Activated CD4-positive, alpha-beta memory T cell treated with anti-CD3 and anti-CD28 coated beads, Interleukin-2, amount 10 ng/mL, durations not matched to agents 7 days and 5 days (primary cell): ENCODE measurements at regions not wholly inside any gene's neighbourhood (a gene's known extent, or its start where the extent isn't known, plus 50 kb on each side); places are given as distances from the start of the nearest gene placed in this dataset.
"Not testable (repeated sequence)": the region's sequence is repeated elsewhere in the genome, so short reads cannot be mapped to it uniquely, and the experiment has no call there.

ENCODE experiments used
- CTCF ChIA-PET: fragments of 350-600 bp; sonication (Branson Sonifier 250); formaldehyde crosslinking; loops from one replicate; lab custom pipeline; 2021; ENCODE audit warnings: antibody characterized with exemption, inconsistent platforms; lab: Charles Lee
- POLR2A ChIA-PET: fragments of 350-600 bp; sonication (Branson Sonifier 250); formaldehyde crosslinking; loops from one replicate; lab custom pipeline; 2021; ENCODE audit warnings: antibody characterized with exemption; lab: Charles Lee
- DNase-seq: peaks from one replicate; pipeline ENCODE4 v3.0.0-alpha.2; 2020
- H3K27ac Mint-ChIP-seq: one replicate; pipeline ENCODE4 v1.8.0; 2021; ENCODE audit warnings: mild to moderate bottlenecking, mixed read lengths
- H3K27me3 Mint-ChIP-seq: one replicate; pipeline ENCODE4 v1.8.0; 2021; ENCODE audit warnings: mixed read lengths
- H3K36me3 Mint-ChIP-seq: one replicate; pipeline ENCODE4 v1.8.0; 2021; ENCODE audit warnings: low read depth, mixed read lengths
- H3K4me1 Mint-ChIP-seq: one replicate; pipeline ENCODE4 v1.8.0; 2021; ENCODE audit warnings: mixed read lengths
- H3K4me3 Mint-ChIP-seq: one replicate; pipeline ENCODE4 v1.8.0; 2021; ENCODE audit warnings: mild to moderate bottlenecking, mixed read lengths
- H3K9me3 Mint-ChIP-seq: one replicate; pipeline ENCODE4 v1.8.0; 2021; ENCODE audit warnings: mixed read lengths

DNA sequence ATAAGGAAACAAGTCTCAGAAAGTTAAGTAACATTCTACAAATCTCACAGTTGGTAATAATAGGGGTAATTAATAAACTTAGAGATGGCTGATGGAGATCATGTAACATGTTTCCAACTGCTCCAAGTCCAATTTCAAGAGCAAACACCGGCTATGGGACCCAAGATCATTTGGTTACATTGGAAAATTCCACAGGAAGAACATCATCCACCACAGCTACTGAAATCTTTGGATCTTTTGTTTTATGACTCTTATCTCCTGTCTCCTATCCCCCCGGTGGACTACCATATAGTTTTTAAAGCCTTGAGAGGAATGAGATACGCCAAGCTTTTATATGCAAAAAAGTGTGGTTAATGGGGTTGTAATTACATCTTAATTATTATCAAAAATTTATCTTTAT lies 216.1 kb downstream of the WNT5A start:
- H3K27ac Mint-ChIP-seq: no peak overlapping the region

DNA sequence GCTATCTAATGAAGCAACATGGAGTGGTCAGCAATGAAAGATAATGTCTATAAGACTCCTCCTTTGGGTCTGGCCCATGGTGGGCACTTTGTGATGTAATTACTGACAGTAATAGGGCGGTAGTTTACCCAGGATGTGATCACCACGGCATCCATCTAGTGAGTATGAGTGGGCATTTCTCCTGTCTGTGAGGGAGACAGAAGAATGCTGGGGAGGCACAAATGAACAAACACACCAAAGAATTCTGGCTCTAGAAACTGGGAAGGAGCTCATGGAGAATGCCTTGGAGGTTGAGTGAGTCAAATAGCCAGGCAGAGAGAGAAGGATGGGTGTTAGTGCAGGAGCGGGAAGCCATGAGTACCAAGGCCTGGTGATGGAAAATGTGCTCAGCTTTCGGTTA lies 217.5 kb downstream of the WNT5A start:
- no peak for DNase-seq
- H3K36me3 Mint-ChIP-seq: no peaks in the 10 kb centered on the region
- H3K9me3 Mint-ChIP-seq: no peaks in the 10 kb centered on the region
- H3K4me3 Mint-ChIP-seq: no peak overlapping the region
- H3K27me3 Mint-ChIP-seq: no peaks in the 10 kb centered on the region
- POLR2A ChIA-PET: no interaction called here
- CTCF ChIA-PET: no interaction called here
- H3K27ac Mint-ChIP-seq: no peak overlapping the region
- H3K4me1 Mint-ChIP-seq: no peaks in the 10 kb centered on the region

More for the DNA sequence above, 216.1 kb downstream of the WNT5A start:
- Mint-ChIP-seq H3K9me3 (no peaks in the 10 kb centered on the region), H3K4me1 (no peaks in the 10 kb centered on the region), H3K4me3 (no peak overlapping the region), H3K27me3 (no peaks in the 10 kb centered on the region), H3K36me3 (no peaks in the 10 kb centered on the region)
- ChIA-PET CTCF (no interaction called here), POLR2A (no interaction called here)
- no peak for DNase-seq

DNA sequence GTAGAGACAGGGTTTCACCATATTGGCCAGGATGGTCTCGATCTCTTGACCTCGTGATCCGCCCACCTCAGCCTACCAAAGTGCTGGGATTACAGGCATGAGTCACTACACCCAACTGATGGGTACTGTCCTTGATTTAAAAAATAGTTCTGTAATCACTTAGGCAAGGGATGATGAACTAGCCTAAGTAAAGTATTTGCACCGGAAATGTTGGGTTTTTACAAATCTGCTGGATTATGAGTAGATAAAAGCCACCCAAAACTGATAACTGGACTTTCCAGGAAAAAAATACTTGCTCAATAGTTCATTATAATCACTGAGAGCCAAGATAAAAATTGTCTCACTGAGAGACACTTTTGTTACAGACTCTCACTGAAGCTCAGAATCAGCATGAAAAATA lies 218.0 kb downstream of the WNT5A start:
- no peak overlapping the region for H3K27ac Mint-ChIP-seq
- H3K4me1 Mint-ChIP-seq: no peaks in the 10 kb centered on the region
- no peak for DNase-seq
- no peak overlapping the region for H3K4me3 Mint-ChIP-seq
- H3K36me3 Mint-ChIP-seq: no peaks in the 10 kb centered on the region
- POLR2A ChIA-PET: no interaction called here
- H3K9me3 Mint-ChIP-seq: peaks cover 3% of the 10 kb centered on the region
- CTCF ChIA-PET: no interaction called here
- no peaks in the 10 kb centered on the region for H3K27me3 Mint-ChIP-seq

DNA sequence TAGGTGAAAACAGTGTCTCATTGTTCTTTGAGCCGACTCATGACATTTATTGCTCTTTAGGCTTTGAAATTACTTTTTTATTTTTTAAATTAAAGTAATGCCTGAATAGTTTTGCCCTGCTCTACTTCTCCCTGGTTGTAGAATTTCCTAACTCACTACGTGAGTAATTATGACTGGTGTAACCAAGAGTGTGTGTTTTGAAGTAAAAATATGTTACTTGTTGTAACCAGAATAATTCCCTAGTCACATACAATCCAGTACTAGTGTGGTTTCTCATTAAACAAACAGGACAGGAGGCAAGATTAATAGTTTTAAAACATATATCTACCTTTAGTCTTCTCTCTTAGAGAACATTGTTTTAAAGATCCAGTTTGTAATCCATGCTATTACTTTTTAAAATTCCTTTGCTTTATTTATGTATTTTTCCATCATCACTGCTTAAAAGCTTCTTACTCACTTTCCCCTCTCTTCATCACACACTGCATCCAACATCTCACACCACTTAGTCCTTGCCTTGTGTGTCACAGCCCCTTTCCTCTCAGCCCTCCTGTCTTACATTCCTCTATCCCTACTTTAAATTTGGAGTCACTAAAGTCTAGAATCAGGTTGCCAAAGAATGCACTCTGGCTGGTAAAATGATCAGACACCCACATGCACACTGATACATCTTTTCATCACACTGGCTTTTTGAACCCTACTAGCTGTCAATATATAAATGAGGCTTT lies 219.7 kb downstream of the WNT5A start:
- H3K27ac Mint-ChIP-seq: no peak overlapping the region
- H3K9me3 Mint-ChIP-seq: peaks cover 3% of the 10 kb centered on the region
- no peaks in the 10 kb centered on the region for H3K4me1 Mint-ChIP-seq
- H3K4me3 Mint-ChIP-seq: no peak overlapping the region
- H3K36me3 Mint-ChIP-seq: no peaks in the 10 kb centered on the region
- no peak for DNase-seq
- ChIA-PET POLR2A (no interaction called here), CTCF (no interaction called here)
- H3K27me3 Mint-ChIP-seq: no peaks in the 10 kb centered on the region

DNA sequence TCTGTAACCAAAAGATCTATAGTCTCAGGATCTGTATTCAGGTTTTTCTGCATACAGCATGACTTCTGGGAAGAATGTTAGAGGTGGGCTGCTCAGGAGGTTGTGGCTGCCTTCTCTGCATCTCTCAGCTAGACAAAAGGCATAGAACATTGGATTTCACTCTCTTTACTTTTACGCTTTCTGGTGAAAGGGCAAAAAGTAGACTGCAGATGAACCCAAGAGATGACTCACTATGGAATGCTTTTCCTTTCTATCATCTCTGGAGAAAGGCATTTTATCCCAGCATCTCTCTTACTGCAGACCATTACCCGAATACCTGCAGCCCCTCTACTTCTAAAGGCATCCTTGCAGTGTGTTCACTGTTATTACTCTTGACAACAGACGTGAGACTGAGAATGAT lies 222.2 kb downstream of the WNT5A start:
- DNase-seq: no peak
- CTCF ChIA-PET: no interaction called here
- Mint-ChIP-seq H3K4me3 (no peak overlapping the region), H3K36me3 (no peaks in the 10 kb centered on the region), H3K27me3 (no peaks in the 10 kb centered on the region), H3K9me3 (peaks cover 5% of the 10 kb centered on the region), H3K4me1 (no peaks in the 10 kb centered on the region), H3K27ac (no peak overlapping the region)
- POLR2A ChIA-PET: no interaction called here

DNA sequence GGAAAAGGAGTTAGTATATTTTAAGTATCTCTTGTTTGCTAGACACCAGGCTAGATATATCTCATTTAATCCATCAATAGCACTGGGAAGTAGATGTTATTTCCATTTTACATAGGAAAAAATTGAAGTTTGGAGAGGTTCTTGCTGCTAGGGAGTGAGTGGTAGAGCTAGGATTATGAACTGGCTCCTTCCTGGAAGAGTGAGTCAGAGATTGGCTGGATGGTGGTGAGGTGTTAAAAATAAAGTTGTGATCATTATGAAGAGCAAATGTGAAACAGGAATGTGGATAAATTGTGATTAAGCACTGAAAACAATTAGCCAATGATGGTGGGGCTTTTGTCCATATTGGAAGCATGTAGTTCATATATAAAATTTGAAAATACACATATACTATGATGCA lies 234.2 kb downstream of the WNT5A start:
- Mint-ChIP-seq H3K27ac (no peak overlapping the region), H3K9me3 (peaks cover 3% of the 10 kb centered on the region), H3K4me1 (no peaks in the 10 kb centered on the region), H3K27me3 (no peaks in the 10 kb centered on the region), H3K36me3 (no peaks in the 10 kb centered on the region), H3K4me3 (no peak overlapping the region)
- no peak for DNase-seq
- ChIA-PET CTCF (no interaction called here), POLR2A (no interaction called here)

DNA sequence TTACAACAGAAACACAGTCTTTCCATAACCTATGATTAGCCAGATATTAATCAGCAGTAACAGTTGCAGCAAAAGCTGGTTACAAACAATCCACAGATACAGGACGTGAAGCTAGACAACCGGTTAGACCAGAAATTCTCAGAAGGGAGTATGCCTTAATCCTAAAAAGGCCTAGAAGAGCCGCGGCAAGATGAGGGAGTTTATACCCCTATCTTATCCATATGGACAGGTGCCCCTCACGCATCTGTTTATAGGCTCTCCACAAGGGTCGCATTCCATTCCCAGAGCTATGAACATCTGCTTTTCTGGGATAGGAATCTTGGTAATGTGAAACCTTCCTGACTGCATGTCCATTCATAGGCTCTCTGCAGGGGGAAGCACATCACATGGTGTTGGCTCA lies 237.9 kb downstream of the WNT5A start:
- H3K4me1 Mint-ChIP-seq, H3K27me3 Mint-ChIP-seq, CTCF ChIA-PET, H3K36me3 Mint-ChIP-seq, DNase-seq, POLR2A ChIA-PET, H3K9me3 Mint-ChIP-seq, H3K27ac Mint-ChIP-seq, H3K4me3 Mint-ChIP-seq: not testable (repeated sequence)

DNA sequence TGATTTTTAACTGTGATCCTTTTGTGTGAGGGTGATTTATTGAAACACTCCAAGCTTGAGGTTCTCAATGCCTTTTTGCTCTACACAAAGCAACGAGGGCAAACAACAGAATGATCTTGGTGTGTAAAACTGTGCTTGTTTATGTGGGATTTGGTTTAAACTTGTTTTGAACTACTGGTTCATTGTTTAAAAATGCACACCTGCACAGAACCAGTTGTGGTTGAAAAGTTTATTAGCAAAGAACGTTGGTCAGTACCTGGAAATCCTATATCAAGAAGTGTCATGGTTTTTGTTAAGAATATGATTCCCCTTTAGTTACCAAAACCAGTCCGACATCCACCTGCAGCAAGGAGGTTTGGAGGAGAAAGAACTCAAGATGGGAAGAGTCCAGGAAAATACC lies 239.4 kb downstream of the WNT5A start:
- H3K27me3 Mint-ChIP-seq: no peaks in the 10 kb centered on the region
- CTCF ChIA-PET: no interaction called here
- POLR2A ChIA-PET: no interaction called here
- no peaks in the 10 kb centered on the region for H3K36me3 Mint-ChIP-seq
- H3K4me1 Mint-ChIP-seq: no peaks in the 10 kb centered on the region
- peaks cover 3% of the 10 kb centered on the region for H3K9me3 Mint-ChIP-seq
- no peak overlapping the region for H3K27ac Mint-ChIP-seq
- no peak for DNase-seq
- H3K4me3 Mint-ChIP-seq: no peak overlapping the region

DNA sequence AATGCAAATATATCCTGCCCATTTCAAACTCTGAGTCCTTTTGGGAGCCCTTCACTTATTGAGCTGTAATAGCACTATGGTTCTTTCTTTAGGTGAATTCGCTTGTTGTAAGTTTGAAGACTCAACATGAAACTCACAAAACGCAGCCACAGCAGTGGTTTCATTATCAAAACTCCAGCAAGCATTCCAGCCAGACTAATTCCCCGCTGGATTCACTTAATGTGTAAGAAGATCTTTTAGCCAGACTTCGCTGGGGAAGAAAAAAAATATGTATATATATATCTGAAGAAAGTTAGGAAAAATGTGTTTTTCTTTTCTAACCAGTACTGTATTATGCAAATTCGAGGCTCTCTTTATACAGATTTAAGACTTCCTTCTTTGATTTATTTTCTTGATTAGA lies 241.1 kb downstream of the WNT5A start:
- H3K36me3 Mint-ChIP-seq: no peaks in the 10 kb centered on the region
- ChIA-PET CTCF (no interaction called here), POLR2A (no interaction called here)
- H3K9me3 Mint-ChIP-seq: peaks cover 7% of the 10 kb centered on the region
- no peak overlapping the region for H3K4me3 Mint-ChIP-seq
- no peaks in the 10 kb centered on the region for H3K4me1 Mint-ChIP-seq
- DNase-seq: no peak
- H3K27ac Mint-ChIP-seq: no peak overlapping the region
- H3K27me3 Mint-ChIP-seq: no peaks in the 10 kb centered on the region

DNA sequence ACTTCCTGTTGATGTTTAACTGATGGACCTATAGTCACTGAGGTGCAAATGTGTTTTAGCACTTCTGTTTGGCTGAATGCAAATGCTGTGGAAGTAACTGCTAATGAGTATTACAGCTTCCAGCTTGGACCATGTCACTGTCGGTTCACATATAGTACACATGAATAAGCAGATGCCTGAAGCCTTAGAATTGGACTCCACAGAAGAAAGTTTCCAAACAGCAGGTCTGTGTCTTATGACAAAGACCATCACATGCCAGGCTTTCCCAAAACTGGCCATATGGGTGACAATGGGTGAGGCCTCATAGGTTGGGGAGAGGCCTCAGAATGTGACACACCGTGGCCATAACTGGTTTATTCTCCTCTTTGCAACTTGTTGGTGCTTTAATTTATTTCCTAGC lies 241.8 kb downstream of the WNT5A start:
- Mint-ChIP-seq H3K27me3 (no peaks in the 10 kb centered on the region), H3K27ac (no peak overlapping the region), H3K4me1 (no peaks in the 10 kb centered on the region), H3K4me3 (no peak overlapping the region), H3K36me3 (no peaks in the 10 kb centered on the region), H3K9me3 (peaks cover 7% of the 10 kb centered on the region)
- DNase-seq: no peak
- POLR2A ChIA-PET: no interaction called here
- CTCF ChIA-PET: no interaction called here

DNA sequence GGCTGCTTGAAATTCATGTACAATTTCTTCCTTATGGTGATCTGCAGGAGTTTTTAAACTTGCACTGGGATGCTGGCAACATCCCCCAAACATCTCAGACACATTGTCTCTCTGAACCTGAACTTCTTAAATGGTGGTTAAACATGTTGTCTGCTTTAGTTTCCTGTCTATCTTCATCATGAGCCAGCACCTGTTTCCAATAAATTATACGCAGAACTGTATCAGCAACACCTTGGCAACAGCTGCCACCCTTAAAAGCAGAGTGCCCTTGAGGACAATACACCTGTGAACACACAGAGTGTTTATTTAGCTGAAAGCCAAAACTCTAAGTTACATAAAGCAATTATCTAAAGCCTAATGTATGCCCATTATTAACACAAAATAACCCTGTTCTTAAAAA lies 242.9 kb downstream of the WNT5A start:
- CTCF ChIA-PET: no interaction called here
- POLR2A ChIA-PET: no interaction called here
- no peak overlapping the region for H3K27ac Mint-ChIP-seq
- H3K4me3 Mint-ChIP-seq: no peak overlapping the region
- no peaks in the 10 kb centered on the region for H3K36me3 Mint-ChIP-seq
- H3K4me1 Mint-ChIP-seq: no peaks in the 10 kb centered on the region
- H3K9me3 Mint-ChIP-seq: peaks cover 4% of the 10 kb centered on the region
- H3K27me3 Mint-ChIP-seq: no peaks in the 10 kb centered on the region
- DNase-seq: no peak

DNA sequence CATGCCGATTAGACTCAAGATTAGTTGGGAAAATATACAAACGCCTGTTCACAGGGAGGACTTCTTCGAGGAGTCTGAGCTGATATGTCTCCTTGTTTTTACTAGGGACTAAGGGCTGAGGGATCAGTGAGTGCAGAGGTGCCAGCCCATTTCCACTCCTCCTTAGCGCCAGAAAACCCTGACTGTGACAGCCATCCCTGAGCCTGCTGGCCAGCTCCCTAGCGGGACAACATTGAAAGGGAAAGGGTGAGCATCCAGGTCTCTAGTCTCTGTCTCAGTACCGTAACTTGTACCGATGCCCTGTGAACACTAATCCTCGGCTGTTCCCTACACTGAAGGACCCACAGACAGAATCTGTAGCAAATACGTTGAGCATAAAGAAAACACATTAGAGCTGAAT lies 243.4 kb downstream of the WNT5A start:
- Mint-ChIP-seq H3K4me1 (no peaks in the 10 kb centered on the region), H3K27me3 (no peaks in the 10 kb centered on the region), H3K4me3 (no peak overlapping the region), H3K27ac (no peak overlapping the region), H3K36me3 (no peaks in the 10 kb centered on the region), H3K9me3 (peaks cover 4% of the 10 kb centered on the region)
- ChIA-PET POLR2A (no interaction called here), CTCF (no interaction called here)
- DNase-seq: no peak

DNA sequence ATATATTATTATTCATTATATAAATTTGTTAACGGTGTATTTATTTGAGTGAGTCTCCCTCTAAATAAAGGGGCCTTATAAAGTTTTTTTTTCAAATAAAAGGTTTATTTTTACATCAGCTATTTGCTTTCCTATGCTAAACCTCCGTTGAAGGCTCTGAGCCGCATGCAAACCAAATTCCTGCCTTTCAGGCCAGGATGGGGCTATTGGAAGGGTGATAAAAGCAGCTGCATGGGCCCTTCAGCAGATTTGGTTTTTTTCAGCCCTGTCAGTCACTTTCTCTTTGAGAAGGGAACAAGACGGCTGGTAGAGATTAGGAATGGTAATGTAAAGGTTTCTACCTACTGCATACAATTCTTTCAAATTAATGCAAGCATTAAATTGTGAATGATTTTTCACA lies 244.2 kb downstream of the WNT5A start:
- ChIA-PET CTCF (no interaction called here), POLR2A (no interaction called here)
- no peaks in the 10 kb centered on the region for H3K4me1 Mint-ChIP-seq
- no peak for DNase-seq
- no peaks in the 10 kb centered on the region for H3K27me3 Mint-ChIP-seq
- no peak overlapping the region for H3K4me3 Mint-ChIP-seq
- H3K36me3 Mint-ChIP-seq: no peaks in the 10 kb centered on the region
- no peak overlapping the region for H3K27ac Mint-ChIP-seq
- H3K9me3 Mint-ChIP-seq: peaks cover 4% of the 10 kb centered on the region

DNA sequence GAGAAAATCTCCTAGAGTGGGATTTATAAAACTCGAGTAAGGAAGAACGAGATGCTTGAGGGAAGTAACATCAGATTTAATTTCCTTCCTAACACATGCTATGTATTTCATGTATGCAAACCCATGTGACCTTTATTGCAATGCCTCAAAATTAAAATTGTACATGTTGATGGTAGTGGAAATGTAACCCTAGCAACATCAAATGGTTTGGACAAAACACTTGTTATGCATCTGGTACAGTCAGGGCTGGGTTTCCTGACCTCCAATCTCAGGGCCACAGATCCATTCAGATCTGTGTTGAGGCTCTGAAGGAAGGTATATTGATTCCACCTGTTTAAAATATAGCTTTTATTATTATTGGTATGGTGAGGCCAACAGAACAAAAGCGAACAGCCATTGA lies 246.0 kb downstream of the WNT5A start:
- H3K36me3 Mint-ChIP-seq: no peaks in the 10 kb centered on the region
- no peak overlapping the region for H3K27ac Mint-ChIP-seq
- no peak overlapping the region for H3K4me3 Mint-ChIP-seq
- no peaks in the 10 kb centered on the region for H3K27me3 Mint-ChIP-seq
- DNase-seq: no peak
- no peaks in the 10 kb centered on the region for H3K4me1 Mint-ChIP-seq
- ChIA-PET POLR2A (no interaction called here), CTCF (no interaction called here)
- peaks cover 10% of the 10 kb centered on the region for H3K9me3 Mint-ChIP-seq
